GM21367 (cell line): ENCODE measurements at regions not wholly inside any gene's neighbourhood (a gene's known extent, or its start where the extent isn't known, plus 50 kb on each side); places are given as distances from the start of the nearest gene placed in this dataset.
A peak's percentile ranks its signal among the peaks of the same experiment; 100 is the strongest.

ENCODE experiments used
- ATAC-seq: cut with Tn5 transposase; IDR thresholded peaks from one replicate; pipeline ENCODE4 v1.9.1; 2021; ENCODE audit not compliant: unreplicated experiment

- ATAC-seq = no peak
Observed at GRCh38 chr4:128364565-128364964, 77.0 kb upstream of the PGRMC2 start.

GRCh38 chr4:128363966-128364365 is 76.4 kb upstream of the PGRMC2 start:
- no peak for ATAC-seq

- no peak for ATAC-seq
Observed at GRCh38 chr4:128362760-128363159, 75.1 kb upstream of the PGRMC2 start.

- ATAC-seq = no peak
Observed at GRCh38 chr4:128359422-128359821, 71.8 kb upstream of the PGRMC2 start.

- no peak for ATAC-seq
Observed at GRCh38 chr4:128358913-128359279, 71.3 kb upstream of the PGRMC2 start.

GRCh38 chr4:128358231-128358912 is 70.8 kb upstream of the PGRMC2 start:
- no peak for ATAC-seq

GRCh38 chr4:128357286-128357685 is 69.7 kb upstream of the PGRMC2 start:
- no peak for ATAC-seq

- ATAC-seq = peak; percentile 56
Observed at GRCh38 chr4:128355305-128355704, 67.7 kb upstream of the PGRMC2 start.

GRCh38 chr4:128354205-128354821 is 66.7 kb upstream of the PGRMC2 start:
- ATAC-seq = no peak

GRCh38 chr4:128353791-128354190 is 66.2 kb upstream of the PGRMC2 start:
- no peak for ATAC-seq

GRCh38 chr4:128351502-128351901 is 63.9 kb upstream of the PGRMC2 start:
- no peak for ATAC-seq

- no peak for ATAC-seq
Observed at GRCh38 chr4:128350449-128351045, 62.9 kb upstream of the PGRMC2 start.

- ATAC-seq = no peak
Observed at GRCh38 chr4:128349921-128350320, 62.3 kb upstream of the PGRMC2 start.

GRCh38 chr4:128347930-128348660 is 60.5 kb upstream of the PGRMC2 start:
- no peak for ATAC-seq

GRCh38 chr4:128347175-128347868 is 59.7 kb upstream of the PGRMC2 start:
- no peak for ATAC-seq

- no peak for ATAC-seq
Observed at GRCh38 chr4:128346054-128346716, 58.6 kb upstream of the PGRMC2 start.

- ATAC-seq = no peak
Observed at GRCh38 chr4:128345650-128346049, 58.0 kb upstream of the PGRMC2 start.

- no peak for ATAC-seq
Observed at GRCh38 chr4:128342762-128343161, 55.1 kb upstream of the PGRMC2 start.

- ATAC-seq = no peak
Observed at GRCh38 chr4:128341634-128342033, 54.0 kb upstream of the PGRMC2 start.

GRCh38 chr4:128338634-128339355 is 51.2 kb upstream of the PGRMC2 start:
- ATAC-seq = no peak
